ENCODE measurements at regions not wholly inside any gene's neighbourhood (a gene's known extent, or its start where the extent isn't known, plus 50 kb on each side); places are given as distances from the start of the nearest gene placed in this dataset.

DNA sequence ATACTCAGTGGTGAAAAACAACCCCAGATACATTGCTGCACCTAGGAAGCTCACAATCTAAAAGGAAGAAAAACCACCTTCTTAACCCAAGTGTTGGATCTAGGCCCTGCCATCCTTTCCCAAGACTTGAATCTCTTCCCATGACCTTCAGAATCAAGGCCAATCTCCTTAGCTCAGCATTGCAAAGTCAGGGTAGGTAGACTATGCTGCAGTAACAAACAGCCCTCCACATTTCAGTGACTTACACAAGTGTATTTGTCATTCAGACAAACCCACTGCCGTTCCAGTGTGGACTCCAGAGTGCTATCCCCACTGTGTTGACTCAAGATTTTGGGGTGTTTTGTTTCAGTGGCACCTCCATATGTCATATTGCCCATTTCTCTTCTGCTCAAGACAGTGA is 278.4 kb downstream of the UACA start:
- H4K20me1 ChIP-seq (ENCODE audit: control insufficient read depth, insufficient read depth), result no peaks in the 10 kb centered on the region
- no peak for TF ChIP-seq ZNF622 (IDR thresholded peaks at IDR 0.05)
- no peak for TF ChIP-seq POLR2A (IDR thresholded peaks at IDR 0.05; ENCODE audit: low read depth, low read length)
- no peak for TF ChIP-seq CHD4 (IDR thresholded peaks at IDR 0.05)
- TF ChIP-seq SUZ12 (IDR thresholded peaks at IDR 0.05; ENCODE audit: unreplicated experiment), result no peak
- TF ChIP-seq HCFC1 (IDR thresholded peaks at IDR 0.05; ENCODE audit: low read length), result no peak
- TF ChIP-seq CREB1 (IDR thresholded peaks at IDR 0.05; ENCODE audit: low read depth), result no peak
- TF ChIP-seq, protein P1, sequence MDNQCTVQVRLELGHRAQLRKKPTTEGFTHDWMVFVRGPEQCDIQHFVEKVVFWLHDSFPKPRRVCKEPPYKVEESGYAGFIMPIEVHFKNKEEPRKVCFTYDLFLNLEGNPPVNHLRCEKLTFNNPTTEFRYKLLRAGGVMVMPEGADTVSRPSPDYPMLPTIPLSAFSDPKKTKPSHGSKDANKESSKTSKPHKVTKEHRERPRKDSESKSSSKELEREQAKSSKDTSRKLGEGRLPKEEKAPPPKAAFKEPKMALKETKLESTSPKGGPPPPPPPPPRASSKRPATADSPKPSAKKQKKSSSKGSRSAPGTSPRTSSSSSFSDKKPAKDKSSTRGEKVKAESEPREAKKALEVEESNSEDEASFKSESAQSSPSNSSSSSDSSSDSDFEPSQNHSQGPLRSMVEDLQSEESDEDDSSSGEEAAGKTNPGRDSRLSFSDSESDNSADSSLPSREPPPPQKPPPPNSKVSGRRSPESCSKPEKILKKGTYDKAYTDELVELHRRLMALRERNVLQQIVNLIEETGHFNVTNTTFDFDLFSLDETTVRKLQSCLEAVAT (IDR thresholded peaks at IDR 0.05), result no peak
- H3K27me3 ChIP-seq (replicated peaks in 1 of 2; ENCODE audit: control insufficient read depth in 2 of 2, insufficient read depth in 2 of 2, low read length in 1 of 2), result no peaks in the 10 kb centered on the region; a peak in 1 of 4 replicates
- FAIRE-seq, result no peak
- ChIA-PET RAD21 (ENCODE audit: unreplicated experiment) (interaction anchor here (0.6 to 1.9 kb wide), 3 partner anchors 13 to 20 kb away, joined by 3 to 15 read pairs (median 10); no protein-coding TSS in a partner anchor), POLR2A (no interaction called here), CTCF (interaction anchor here (1.0 to 4.6 kb wide), 2 partner anchors 19 to 28 kb away, joined by 4 to 52 read pairs; no protein-coding TSS in a partner anchor), SMC1A (ENCODE audit: uncharacterized antibody, unreplicated experiment) (interaction anchor here (1.3 to 5.4 kb wide), 3 partner anchors 21 to 163 kb away, joined by 3 to 40 read pairs (median 6); no protein-coding TSS in a partner anchor)
- intact Hi-C loops (cut with micrococcal nuclease; ENCODE audit: unreplicated experiment) (loop anchor here (5.0 to 10.0 kb wide), 3 partner anchors 468 to 908 kb away; no protein-coding TSS in a partner anchor), in situ Hi-C loops (cut with MboI) (loop anchor here (5.0 kb wide), 2 partner anchors 728 to 1018 kb away; no protein-coding TSS in a partner anchor)
- ATAC-seq, result no peak
- H3K9ac ChIP-seq (ENCODE audit: control insufficient read depth, insufficient read depth, low read length), result no peak overlapping the region
- H3K4me3 ChIP-seq, result no peak overlapping the region
- H3K36me3 ChIP-seq (ENCODE audit: control insufficient read depth in 2 of 2, insufficient read depth in 2 of 2, low read length in 1 of 2), result no peaks in the 10 kb centered on the region
- peaks cover 32% of the 10 kb centered on the region for H3K4me1 ChIP-seq (ENCODE audit: control insufficient read depth, insufficient read depth, low read length)
- no peak overlapping the region for H3K4me2 ChIP-seq (ENCODE audit: control insufficient read depth, insufficient read depth)
- 0% methylated on average over 1 of the region's 1 CpG for WGBS (ENCODE audit: insufficient coverage, insufficient replicate concordance, low lambda C conversion rate, missing lambda C conversion rate)
- no TSS peak for BruUV-seq (replicated peaks)
- no peak for DNase-seq (ENCODE audit: low read depth, low spot score)
- no peaks in the 10 kb centered on the region for H3K79me2 ChIP-seq (ENCODE audit: control insufficient read depth, insufficient read depth, low read length)
- no peak overlapping the region for H2AFZ ChIP-seq (ENCODE audit: control insufficient read depth, low read depth, low read length)
- H3K9me3 ChIP-seq (replicated peaks; ENCODE audit: control insufficient read depth, insufficient read depth, low read length), result no peaks in the 10 kb centered on the region; the same call in 2 of the 3 replicates
- no peak overlapping the region for H3K27ac ChIP-seq (ENCODE audit: control insufficient read depth, insufficient read depth)
